ENCODE measurements at regions not wholly inside any gene's neighbourhood (a gene's known extent, or its start where the extent isn't known, plus 50 kb on each side); places are given as distances from the start of the nearest gene placed in this dataset.
"Not testable (repeated sequence)": the region's sequence is repeated elsewhere in the genome, so short reads cannot be mapped to it uniquely, and the experiment has no call there.

DNA sequence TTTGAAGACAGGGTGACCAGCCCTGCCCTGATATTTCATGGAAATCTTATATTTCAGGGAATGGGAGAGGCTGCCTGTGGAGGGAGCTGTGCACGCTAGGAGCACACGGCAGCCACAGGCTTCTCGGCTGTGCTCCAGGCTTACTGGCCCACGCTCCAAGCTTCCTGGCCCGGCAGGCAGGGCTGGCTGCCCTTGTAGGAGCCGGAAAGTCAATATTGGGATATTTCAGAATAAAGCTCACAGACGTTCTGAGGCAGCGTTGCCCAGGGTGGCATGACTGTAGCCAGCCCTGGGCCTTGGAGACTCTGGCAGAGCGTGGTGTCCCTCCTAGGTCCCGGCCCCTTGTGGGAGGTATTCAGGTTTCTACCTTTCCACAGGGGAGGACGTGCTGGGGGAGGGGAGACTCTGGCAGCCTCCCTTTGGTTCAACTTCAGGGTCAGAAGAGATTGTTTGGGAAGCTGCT is 95.6 kb downstream of the NPIPB11 start:
- DNase-seq (ENCODE audit: low spot score) = no peak

DNA sequence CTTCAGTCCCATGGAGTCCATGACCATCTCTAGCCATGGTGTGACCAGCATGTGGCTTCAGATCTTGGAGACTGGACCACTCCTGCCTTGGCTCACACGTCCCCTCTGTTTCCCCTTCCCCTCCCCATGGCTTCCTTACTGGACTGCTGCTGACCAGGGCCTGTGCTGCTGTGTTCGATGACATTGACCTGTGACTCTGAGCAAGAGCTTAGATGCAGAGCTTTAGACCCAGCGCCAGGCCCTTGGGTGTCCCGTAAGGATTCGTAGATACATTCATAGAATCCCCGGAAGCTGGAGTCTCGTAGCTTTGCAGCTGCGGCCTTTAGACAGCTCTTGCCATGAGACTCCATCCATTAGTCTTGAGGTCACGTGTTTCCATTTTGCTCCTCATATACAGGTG is 96.3 kb downstream of the NPIPB11 start:
- not testable (repeated sequence) for DNase-seq (ENCODE audit: low spot score)

- DNase-seq (ENCODE audit: low spot score) = not testable (repeated sequence)
Measured at GRCh38 chr16:29309601-29310000, 96.9 kb downstream of the NPIPB11 start.

DNA sequence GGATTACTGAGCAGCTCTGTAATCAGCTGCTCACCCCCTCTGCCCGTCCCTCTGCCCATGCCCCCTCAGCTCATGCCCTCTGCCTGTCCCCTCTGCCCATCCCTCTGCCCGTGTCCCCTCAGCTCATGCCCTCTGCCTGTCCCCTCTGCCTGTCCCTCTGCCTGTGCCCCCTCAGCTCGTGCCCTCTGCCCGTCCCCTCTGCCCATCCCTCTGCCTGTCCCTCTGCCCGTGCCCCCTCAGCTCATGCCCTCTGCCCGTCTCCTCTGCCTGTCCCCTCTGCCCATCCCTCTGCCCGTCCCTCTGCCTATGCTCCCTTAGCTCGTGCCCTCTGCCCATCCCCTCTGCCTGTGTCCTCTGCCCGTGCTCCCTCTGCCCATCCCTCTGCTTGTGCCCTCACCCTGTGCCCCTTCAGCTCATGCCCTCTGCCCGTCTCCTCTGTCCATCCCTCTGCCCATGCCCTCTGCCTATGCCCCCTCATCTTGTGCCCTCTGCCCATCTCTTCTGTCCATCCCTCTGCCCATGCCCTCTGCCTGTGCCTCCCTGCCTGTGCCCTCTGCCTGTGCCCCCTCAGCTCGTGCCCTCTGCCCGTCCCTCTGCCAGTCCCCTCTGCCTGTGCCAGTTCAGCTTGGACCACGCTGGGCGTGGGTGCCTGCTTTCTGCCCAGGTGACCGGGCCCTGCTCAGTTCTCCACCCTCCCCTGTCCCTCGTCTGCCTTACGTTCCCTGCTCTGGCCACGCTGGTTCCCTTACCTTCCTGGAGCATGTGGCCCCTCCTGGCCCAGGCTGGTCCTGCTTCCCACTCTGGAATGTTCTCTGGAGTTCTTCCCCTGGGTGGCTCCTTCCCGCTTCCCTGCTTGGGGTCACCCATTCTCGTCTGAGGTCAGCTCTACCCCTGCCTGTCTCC is 97.6 kb downstream of the NPIPB11 start:
- DNase-seq (ENCODE audit: low spot score) = no peak

- no peak for DNase-seq (ENCODE audit: low spot score)
Measured at GRCh38 chr16:29307598-29308507, 98.7 kb downstream of the NPIPB11 start.

GRCh38 chr16:29306943-29307597 is 99.4 kb downstream of the NPIPB11 start:
- no peak for DNase-seq (ENCODE audit: low spot score)

DNA sequence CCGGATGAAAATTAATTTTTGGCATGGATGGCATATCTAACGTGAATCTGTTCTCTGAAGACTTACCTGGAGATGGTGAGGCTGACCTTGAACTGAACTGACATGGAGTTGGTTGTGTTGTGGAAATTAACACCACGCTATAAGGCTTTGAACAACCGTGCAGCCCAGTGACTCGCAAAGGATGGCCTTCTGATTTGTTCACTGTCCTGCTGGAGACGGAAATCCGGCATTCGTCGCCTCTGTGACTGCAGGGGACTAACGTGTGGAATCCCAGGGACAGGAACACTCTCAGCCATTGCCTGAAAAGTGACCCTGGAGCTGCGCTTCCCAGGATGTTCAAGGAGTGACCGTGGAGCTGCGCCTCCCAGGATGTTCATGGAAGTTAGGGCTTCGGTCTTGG is 100.3 kb downstream of the NPIPB11 start:
- no peak for DNase-seq (ENCODE audit: low spot score)

- not testable (repeated sequence) for DNase-seq (ENCODE audit: low spot score)
Measured at GRCh38 chr16:29305018-29305417, 101.5 kb downstream of the NPIPB11 start.

DNA sequence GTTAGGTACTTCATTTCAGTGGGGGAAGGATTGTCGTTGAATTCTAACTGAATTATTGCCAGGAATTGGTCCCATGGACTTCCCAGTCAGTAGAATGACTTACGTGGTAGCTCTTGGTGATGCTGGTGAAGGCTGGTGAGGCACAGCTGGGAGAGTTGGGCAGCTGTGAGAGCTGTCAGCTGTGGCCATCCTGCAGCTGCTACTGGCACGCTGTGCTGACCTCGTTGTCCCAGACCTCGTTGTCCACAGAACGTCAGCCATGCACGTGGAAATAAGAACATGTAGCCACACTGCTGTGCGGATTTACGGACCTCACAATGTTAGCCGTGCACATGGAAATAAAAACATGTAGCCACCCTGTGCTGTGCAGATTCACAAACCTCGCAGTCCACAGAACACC is 102.3 kb downstream of the NPIPB11 start:
- no peak for DNase-seq (ENCODE audit: low spot score)

DNA sequence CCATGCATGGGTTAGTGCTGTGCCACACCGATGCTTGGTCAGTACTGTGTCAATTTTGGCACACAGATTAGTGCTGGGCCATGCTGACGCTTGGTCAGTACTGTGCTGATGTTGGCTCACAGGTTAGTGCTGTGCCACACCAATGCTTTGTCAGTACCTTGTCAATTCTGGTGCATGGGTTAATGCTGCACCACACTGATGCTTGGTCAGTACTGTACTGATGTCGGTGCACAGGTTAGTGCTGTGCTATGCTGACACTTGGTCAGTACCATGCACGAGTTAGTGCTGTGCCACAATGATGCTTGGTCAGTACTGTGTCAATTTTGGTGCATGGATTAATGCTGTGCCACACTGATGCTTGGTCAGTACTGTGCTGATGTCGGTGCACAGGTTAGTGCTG is 103.0 kb downstream of the NPIPB11 start:
- no peak for DNase-seq (ENCODE audit: low spot score)

GRCh38 chr16:29302976-29303375 is 103.5 kb downstream of the NPIPB11 start:
- no peak for DNase-seq (ENCODE audit: low spot score)

DNA sequence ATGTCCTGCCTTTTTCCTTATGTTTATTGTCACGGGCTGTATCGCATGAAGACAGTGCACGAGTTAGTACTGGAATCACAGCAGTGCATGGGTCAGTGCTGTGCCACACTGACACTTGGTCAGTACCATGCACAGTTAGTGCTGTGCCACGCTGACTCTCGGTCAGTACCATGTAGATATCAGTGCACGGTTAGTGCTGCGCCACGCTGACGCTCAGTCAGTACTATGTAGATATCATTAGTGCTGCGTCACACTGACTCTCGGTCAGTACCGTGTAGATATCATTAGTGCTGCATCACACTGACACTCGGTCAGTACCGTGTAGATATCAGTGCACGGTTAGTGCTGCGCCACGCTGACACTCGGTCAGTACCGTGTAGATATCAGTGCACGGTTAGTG is 104.1 kb downstream of the NPIPB11 start:
- DNase-seq (ENCODE audit: low spot score) = not testable (repeated sequence)

GRCh38 chr16:29301662-29302285 is 104.7 kb downstream of the NPIPB11 start:
- not testable (repeated sequence) for DNase-seq (ENCODE audit: low spot score)

DNA sequence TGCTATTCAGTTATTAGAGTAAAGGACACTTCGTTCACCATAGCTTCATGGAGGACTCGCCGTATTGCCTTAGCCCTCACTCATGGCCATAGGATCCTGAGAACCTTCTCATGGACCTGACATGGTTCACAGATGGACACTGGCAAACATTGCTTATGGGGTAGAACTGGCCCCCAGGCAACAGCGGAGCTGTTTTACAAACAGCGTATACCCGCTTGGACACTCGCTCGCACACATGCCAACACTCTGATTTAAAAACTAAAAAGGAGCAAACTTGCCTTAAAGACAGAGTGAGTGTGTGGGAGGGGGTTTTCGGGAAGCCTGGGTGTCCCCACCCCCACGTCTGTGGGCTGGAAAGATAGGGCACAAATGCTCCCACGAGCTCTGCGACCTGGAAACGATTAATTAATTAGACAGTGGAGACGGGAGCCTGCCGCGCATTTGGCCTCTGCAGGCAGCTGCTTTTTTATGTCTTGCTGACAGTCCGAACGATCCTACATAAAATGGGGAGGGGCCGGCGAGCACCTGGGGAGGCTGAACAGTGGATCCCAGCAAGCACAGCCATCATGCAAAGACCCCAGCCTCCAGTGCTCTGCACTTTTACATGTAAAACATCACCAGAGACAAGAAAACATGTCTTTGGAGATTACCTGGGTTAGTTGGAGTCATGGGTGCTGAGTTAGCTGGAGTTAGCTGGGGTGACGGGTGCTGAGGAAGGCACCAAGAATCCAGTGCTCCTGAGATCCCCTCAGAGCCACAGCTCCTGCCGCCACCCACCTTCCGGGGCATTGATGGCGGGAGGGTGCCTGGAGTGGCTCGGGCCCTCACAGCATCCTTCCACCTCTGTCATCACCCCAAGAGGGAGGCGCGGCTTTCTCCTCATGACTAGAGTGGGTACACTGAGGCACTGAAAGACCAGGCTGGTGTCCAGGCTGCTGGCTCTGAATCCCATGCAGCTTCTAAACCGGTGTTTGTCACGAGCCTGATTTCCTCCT is 105.7 kb downstream of the NPIPB11 start:
- DNase-seq (ENCODE audit: low spot score) = not testable (repeated sequence)

DNA sequence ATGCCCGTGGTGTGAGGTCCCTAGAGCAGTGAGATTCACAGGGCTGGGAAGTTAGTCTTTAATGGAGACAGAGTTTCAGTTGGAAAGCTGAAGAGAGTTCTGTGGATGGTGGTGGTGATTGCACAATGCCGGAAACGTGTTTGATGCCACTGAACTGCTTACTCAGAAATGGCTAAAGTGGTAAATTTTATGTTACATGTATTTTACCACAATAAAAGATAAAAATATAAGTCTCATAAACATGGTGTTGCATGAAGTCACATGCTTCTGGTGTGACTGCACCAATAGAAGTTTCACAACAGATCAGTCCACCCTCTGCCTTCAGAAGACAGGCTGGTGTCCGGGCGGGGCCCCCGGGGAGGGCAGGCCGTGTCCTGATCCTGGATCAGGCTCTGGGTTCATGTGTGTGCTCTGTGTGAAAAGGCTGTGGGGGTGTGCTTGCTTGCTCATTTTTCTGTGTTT is 106.5 kb downstream of the NPIPB11 start:
- DNase-seq (ENCODE audit: low spot score) = not testable (repeated sequence)

- DNase-seq (ENCODE audit: low spot score) = not testable (repeated sequence)
Measured at GRCh38 chr16:29298997-29299396, 107.5 kb downstream of the NPIPB11 start.

DNA sequence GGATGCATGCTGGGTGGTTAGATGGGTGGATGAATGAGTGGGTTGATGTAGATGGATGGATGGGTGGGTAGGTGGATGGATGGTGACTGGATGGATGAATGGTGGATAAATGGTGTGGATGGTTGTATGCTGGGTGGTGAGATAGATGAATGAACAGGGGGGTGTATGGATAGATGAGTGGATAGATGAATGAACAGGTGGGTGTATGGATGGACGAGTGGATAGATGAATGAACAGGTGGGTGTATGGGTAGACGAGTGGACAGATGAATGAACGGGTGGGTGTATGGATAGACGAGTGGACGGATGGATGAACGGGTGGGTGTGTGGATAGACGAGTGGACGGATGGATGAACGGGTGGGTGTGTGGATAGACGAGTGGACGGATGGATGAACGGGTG is 108.2 kb downstream of the NPIPB11 start:
- not testable (repeated sequence) for DNase-seq (ENCODE audit: low spot score)

DNA sequence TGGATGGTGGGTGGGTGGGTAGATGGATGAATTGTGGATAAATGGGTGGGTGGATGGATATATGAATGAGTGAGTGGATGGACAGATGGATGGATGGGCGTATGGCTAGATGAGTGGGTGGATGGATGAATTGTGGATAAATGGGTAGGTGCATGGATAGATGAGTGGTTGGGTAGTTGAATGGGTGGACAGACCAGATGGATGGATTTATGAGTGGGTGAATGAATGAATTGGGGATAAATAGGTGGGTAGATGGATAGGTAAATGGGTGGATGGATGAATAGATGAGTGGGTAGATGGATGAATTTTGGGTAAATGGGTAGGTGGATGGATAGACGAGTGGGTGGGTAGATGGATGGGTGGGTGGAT is 108.7 kb downstream of the NPIPB11 start:
- not testable (repeated sequence) for DNase-seq (ENCODE audit: low spot score)

GRCh38 chr16:29297144-29297808 is 109.2 kb downstream of the NPIPB11 start:
- DNase-seq (ENCODE audit: low spot score) = not testable (repeated sequence)

- DNase-seq (ENCODE audit: low spot score) = not testable (repeated sequence)
Measured at GRCh38 chr16:29296176-29296575, 110.3 kb downstream of the NPIPB11 start.

All from pons (tissue), 1 donor.